GM19043 (cell line): ENCODE measurements at regions not wholly inside any gene's neighbourhood (a gene's known extent, or its start where the extent isn't known, plus 50 kb on each side); places are given as distances from the start of the nearest gene placed in this dataset.

Source experiments
- ATAC-seq: cut with Tn5 transposase; IDR thresholded peaks from one replicate; pipeline ENCODE4 v1.9.1; 2021; ENCODE audit warnings: low read depth; ENCODE audit not compliant: unreplicated experiment

DNA sequence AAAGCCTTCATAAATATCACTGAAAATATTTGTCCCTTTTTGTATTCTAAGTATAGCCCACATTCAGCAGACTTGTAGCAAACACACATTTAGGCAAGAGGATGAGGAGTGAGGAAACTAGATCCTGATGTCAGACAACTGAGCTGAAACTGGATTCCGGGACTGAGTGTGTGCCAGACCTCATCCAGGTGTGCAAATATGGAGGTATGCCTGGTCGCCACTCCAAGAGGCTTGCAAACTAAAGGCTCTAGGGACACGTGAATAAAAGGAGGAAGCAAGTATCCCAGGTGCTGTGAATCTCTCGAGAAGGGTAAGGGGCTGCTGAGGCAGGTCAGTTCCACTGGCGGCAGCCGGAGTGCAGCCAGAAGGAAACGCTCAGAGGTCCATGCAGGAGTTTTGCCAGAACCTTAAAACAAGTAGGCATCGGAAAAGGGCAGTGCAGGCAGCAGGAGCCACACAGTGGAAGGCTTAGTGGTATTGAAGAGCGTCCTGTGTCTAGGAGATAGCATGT lies 77.4 kb upstream of the ALDH1B1 start:
- no peak for ATAC-seq

DNA sequence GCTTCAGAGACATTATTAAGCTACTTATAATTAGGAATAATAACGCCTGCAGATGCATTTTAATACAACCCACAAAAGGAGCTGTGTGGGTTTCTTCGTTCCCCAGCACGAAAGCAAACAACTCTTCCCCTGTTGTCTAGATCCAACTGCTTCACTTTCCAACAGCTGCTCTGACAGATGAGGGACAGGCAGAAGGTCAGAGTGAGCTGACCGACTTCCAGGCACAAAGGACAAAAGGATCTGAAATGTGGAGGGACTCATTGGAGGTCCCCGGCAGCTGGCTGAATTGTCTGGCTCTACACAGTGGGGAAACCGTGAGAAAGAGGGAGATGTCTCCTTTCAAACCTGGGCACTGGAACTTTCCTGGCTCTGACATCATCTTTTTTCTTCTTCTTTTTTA lies 79.1 kb upstream of the ALDH1B1 start:
- no peak for ATAC-seq

DNA sequence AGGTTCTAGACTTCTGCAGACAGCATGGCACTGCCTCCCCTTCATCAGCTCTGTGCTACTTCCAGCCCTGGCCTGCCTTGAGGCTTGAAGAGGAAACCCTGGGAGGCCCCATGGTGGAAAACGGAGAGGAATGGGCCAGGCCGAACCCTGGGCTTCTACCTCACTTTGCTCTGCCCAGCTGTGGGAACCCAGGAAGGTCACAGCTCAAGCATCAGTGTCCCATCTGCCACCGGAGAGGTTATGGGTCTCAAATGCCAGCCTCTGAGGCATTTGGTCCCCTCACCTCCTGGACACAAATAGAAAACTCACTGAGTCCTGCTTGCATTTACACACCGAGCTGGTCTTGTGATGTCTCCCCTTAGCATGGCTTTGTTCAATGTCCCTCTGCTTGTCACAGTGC lies 80.1 kb upstream of the ALDH1B1 start:
- no peak for ATAC-seq

DNA sequence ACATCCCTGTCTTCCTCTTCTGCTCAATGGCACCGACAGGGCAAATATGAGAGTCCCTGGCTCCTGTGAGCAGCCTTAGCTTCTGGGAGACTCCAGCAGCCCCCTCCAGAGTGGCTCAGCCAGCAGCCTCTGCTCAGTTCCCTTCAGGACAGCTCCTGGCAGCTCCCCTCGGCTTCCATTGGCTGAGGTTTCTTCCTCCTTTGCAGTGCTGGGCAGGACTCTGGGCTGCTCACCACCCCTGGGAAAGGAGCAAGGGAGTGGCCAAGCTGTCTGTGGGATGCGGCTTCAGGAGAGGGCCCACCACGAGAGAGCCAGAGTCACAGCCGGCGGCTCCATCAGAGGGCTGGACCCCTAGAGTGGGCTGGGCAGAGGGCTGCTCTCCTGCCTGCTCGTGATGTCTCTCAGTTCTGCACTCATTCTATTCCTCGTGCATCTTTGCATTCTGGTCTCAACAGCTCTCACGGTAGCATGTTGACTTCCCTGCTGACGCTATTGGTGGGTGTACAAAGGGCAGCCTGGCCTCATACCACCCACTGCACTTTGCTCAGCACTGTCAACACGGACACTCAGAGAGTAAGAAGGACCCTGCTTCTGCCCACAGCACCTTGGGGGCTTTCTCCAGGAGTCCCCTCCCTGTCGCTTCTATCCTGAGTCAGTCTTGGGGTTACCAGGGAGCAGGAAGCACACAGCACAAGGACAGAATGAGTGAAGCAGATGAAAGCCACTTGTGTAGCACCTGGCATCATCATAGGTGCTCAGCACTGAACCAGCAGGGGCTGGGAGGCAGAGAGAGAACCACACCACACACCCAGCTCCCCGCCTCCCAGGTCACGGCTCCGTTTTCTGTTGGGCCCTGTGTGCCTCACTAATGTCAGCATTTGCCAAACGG lies 80.9 kb upstream of the ALDH1B1 start:
- ATAC-seq: no peak

DNA sequence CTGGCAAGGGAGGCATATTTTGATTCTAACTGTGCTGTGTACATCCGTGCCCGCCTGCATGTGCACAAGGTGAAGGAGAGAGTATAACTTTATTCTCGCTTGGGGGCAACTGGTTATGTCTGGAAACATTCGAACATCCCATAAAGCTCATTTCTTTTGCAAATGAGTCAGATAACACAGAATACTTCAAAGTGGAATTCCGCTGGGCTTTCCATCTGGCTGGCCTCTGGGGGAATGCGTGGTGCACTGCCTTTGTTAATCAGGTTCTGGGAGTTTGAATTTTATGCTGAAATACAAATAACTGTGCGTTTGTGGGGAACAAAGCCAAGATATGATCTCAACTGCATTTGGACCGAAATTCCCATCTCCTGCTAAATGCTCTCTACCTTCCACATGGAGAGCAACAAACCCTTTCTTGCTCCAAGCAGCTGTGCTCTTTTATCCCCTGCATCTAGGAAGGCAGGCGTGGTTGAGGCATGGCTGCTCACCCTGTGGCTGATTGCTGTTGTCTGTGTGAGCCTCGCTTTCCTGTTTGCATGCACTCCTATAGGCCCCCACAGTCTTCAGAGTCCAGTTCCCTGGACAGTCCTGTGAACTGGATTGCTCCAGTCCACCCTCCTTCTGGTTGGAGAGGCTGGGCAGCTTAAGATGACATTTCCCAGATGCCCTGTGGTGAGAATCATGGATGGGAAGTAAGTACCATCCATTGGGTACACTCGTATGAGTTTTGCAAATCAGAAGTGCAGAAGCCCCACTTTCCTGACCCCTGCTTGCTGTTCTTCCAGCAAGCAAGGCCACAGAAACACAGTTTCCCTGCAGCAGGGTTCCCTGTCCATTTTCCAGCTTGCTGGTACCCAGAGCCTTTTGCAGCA lies 82.9 kb upstream of the ALDH1B1 start:
- ATAC-seq: no peak

DNA sequence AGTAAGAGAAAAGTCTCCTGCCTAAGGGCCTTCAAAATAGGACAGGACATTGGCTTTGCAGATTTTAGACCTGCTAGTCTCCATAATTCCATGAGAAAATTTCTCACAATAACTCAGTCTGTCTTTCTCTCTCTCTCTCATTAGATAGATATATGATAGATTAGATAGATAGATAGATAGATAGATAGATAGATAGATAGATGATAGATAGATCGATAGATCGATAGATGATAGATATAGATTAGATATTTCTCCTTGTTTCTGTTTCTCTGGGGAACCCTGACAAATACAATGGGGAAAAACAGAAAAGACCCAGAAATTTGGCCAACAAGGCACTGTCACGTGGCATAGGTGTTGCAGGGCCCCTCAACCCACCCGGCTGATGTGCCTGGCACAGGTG lies 84.4 kb upstream of the ALDH1B1 start:
- ATAC-seq: no peak

DNA sequence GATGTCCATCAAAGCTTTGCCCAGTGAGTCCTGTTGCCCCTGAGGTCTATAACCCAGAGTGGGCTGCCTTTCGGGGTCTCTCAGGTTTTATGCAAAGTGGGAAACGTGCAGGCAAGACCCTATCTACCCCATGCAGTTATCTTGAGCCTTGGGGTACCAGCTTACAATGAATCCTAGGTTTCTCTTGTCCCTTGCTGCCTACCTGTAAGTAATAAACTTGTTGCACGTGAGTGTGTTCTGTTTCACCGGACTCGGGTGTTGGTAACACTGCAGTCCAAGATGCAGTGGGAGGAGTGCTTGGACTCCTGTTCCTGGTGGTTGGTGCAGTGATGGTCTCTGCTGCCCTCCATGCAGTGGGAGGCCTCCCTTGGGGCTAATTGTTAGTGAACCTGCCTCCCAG lies 85.6 kb upstream of the ALDH1B1 start:
- ATAC-seq: no peak

DNA sequence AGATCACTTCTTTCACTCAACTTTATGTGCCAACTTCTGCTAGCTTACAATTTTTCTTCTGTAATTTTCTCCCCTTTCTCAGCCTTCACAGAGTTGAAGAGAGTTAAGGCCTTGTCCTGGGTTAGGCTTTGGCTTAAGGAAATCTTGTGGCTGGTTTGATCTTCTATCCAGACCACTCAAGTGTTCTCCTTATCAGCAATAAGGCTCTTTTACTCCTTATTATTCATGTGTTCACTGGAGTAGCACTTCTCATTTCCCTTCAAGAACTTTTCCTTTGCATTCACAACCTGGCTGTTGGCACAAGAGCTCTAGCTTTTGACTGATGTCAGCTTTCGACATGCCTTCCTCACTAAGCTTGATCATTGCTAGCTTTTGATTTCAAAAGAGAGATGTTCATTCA lies 86.9 kb upstream of the ALDH1B1 start:
- ATAC-seq: no peak

DNA sequence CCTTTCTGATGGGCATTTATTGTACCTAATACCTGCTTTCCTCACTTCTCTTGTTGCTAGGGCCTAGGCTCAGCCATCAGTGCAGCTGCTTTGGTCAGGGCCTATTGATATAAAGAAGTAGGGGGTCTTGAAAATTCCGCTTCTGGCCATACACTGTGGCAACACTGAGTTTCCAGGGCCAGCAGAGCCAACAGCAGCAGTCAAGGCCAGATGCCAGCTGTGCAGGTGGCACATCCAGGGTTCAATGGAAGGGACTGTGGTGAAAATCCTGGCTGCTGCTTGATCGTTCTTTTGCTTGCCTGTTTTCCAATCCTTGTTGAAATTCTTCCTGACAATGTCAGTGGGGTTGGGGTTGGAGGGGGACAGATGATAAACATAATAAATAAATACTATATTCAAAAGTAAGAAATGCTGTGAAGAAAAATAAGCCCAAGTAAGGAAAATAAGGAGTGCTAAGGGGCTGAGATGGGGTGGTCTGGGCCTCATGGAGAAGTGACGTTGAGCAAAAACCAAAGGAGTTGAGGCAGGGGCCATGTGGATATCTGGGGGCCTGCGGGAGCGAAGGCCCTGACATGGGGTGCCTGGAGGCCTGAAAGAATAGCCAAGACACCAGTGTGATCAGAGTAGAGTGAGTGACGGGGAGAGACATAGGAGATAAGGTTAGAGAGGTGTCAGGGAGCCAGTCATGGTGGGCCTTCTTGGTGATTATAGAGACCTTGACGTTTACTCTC lies 91.0 kb upstream of the ALDH1B1 start:
- no peak for ATAC-seq

DNA sequence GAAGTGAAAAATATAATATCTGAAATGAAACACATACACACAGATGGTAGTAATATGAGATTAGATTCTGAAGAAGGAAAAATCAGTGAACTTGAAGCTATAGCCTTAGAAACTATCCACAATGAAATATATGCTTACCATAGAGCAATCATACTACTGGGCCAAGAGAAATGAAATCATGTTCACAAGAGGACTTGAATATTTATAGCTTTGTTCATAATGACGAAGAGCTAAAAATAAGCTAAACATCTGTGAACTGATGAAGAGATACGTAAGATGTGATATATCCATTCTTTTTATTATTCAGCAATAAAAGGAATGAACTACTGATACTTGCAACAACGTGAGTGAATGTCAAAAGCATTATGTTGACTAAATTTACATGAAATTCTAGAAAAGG lies 92.6 kb upstream of the ALDH1B1 start:
- no peak for ATAC-seq

DNA sequence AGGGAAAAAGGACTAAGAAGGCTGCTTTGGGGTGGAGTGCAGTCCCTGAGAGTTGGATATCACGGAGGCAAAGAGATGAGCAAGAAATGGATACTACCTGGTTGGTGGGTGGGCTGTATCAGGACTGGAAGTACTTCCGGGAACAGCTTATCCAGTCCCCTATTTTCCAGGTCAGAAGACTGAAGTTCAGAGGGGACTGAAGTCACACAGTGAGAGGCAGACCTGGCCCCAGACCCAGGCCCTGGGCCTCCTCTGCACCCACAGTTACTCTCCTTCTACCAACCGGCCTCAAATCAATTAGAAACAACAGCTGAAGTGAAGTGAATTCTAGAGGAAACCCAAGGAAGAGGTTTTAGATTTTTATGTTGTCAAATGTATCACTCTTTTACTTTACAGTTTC lies 93.6 kb upstream of the ALDH1B1 start:
- ATAC-seq: no peak

DNA sequence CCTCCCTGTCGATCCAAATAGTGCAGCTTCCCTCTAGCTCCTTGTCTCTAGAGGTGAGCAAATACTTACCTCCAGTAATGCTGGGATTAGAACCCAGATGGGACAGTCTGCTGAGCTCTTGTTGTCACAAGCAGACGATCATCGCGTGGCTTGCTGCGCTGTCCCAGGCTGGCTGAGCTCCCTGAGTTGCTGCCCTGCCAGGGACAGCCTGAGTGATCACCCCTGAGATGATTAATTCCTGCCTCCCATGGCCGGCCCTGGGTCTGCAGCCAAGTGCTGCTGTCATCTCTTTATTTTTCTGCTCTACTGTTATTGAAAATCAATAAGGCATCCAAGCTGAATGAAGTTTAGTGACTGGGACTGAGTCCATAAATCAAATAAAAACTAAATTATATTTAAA lies 94.0 kb upstream of the ALDH1B1 start:
- ATAC-seq: no peak

DNA sequence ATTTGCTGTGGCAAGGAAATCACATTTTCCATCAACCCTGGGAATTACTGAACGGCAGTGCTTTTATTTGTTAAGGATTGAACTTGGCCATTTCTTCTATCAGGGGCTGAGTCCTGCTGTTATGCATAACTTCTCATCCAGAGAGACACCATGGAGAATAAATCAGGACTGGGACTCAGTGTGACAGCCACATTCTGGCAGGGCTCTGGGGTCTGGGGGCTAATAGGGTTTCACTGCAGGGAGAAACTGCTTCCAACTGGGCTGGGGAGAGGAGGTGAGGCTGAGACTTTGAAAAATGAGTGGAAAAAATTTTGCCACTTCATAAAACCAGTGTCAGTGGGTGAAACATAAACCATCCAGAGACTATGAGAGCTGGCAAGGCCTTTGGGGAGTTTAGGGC lies 95.7 kb upstream of the ALDH1B1 start:
- no peak for ATAC-seq

DNA sequence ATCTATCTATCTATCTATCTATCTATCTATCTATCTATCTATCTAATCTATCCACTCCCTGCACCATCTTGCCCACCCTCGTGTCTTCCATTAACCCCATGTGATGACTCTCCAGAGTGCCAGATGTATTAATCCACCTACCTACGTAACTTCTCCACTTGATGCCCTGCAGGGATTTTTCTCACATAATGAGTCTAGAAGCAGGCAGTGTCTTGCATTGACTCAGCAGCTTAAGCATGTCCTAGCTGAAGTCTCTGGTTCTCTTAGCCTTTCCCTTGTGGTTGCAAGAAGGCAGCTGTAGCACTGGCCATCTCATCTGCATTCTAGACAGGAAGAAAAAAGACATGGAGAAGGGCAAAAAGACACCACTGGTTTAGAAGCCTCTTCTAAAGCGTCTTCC lies 96.7 kb upstream of the ALDH1B1 start:
- no peak for ATAC-seq

DNA sequence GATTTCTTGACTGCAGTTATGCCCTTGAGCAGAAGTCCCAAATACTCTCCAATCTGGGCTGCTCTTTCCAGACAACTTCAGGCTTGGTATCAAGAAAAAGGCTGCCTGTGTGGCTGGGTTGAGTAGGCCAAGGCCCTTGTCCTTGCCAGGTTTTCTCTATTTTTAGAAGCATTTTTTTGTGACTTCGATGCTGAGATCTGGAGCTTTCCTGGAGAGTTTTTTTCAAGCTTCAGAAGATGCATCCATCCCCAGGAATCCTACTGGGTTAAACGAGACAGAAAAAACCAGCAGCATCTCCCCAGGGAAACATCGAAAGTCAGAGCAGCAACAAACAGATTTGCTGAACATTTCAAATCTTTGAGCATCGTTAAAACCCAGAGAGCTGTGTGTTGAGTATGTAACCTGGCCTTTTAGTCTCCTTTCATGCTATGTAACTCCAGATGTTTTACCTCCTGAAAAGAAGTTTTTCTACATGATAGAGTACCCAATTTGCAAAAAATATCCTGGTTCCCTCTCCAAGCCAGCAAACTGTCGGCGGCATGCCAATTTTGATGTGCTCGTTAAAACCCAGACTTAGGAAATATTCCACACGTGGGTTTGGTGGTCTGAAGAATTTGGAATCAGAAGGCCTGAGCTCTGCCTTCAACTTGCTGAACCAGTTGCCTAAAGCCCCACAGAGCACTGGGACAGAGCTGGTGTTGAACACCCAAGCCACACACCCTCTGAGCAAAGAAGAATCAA lies 98.1 kb upstream of the ALDH1B1 start:
- ATAC-seq: no peak

DNA sequence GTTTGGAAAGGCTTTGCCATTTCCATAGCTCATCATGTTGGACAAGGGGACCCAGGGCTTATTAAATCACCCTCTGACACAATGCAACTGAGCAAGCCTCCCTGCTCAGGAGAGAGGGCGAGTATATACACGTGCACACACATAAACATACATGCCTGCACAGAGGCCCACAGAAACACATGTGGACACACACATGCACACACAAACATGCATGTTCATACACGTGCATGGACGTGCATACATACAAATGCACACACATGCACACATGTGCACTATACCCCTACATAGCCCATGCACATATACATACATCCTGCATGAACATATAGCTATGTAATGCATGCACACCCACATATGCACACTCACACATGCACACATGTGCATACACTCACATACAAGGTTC lies 99.5 kb upstream of the ALDH1B1 start:
- no peak for ATAC-seq

DNA sequence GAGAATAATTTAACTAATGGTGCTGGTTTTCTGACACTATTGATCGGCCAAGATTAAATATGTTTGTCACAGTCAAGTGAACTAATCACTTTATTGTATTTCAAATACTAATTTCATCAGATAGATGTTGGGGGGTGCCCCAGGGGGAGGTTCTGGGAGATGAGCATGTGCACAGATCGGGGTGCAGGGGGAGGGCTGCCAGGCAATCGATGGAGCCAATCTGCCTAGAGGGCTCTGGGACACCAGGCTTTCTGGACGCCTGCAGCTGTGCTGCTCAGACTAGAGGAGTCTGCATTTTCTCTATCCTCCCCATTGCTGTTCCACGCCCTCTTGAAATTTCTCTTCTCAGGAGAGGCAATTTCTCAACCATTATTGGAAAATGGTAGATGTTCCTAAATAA lies 100.0 kb upstream of the ALDH1B1 start:
- ATAC-seq: no peak

DNA sequence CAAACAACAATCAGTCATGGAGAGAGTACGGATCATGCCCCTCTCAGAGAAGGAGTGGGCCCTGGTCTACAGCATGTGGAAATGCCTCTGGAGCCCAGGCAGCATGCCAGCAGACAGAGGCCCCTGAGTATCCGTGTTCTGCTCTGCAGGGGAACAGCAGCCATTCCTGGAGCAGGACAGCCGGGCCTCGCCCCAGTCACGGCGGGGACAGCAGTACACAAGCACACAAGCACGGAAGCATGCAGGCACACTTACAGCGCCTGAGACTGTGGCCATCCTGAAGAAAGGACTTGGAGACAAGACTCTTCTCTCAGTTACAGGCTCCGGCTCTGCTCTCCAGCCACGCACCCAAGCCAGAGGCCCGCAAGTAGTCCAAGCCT lies 102.6 kb upstream of the ALDH1B1 start:
- no peak for ATAC-seq

DNA sequence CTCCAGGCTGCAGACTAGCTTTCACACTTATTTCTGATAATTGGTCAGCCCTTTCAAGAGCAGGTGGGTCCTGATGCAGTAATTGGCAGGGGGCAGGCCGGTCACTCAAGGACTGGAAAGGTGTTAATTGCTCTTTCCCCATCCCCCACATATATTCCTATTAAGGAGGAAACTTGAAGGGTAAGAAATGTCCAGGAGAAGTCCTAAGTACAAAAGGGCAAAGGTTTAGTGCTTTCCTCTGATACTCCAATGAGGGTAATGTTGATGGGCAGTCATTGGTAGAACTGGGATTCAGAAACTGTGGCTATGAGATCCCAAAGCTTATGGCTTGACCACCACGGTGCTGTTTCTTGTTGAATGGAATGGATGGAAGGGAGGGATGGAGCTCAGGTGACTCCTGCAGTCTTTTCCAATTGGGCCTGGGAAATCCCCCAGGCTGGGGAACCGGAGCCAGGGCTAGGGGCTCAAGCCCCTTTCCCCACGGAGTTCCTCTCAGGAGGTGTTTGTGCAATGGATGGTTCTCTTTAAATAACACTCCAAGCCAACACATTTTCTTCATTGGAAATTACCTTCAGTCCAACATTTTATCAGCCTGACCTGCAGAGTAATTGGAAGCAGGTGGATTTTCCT lies 103.2 kb upstream of the ALDH1B1 start:
- no peak for ATAC-seq

DNA sequence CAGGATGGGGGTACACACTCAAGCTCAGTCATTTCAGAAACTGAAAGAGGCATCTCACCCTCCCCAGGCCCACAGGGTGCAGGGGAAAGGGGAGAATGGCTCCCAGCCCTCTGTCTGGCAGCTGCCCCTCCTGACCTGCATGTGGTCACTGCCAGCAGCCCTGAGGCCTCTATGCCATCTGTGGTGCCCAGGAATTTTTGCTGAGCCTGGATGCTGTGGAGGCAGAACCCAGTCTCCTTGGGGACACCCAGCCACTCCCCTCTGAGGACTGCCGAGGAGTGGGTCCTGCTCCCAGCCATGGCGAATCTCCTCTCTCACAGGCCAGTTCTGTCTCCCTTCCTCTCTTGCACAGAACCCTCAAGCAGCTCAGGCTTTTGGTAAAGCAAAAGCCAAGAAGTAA lies 104.0 kb upstream of the ALDH1B1 start:
- no peak for ATAC-seq
